AG10803 (cell line): ENCODE measurements at regions not wholly inside any gene's neighbourhood (a gene's known extent, or its start where the extent isn't known, plus 50 kb on each side); places are given as distances from the start of the nearest gene placed in this dataset.
"Not testable (repeated sequence)": the region's sequence is repeated elsewhere in the genome, so short reads cannot be mapped to it uniquely, and the experiment has no call there.

Experiments used
- DNase-seq: peaks from one replicate; pipeline ENCODE4 v3.0.0; 2010; ENCODE audit warnings: low read depth
- H3K4me3 ChIP-seq: 2 replicates; pipeline ENCODE4 v1.5.1; 2011; ENCODE audit warnings: mild to moderate bottlenecking, low read length, control low read depth
- TF ChIP-seq, protein P1 (sequence below): conservative IDR thresholded peaks from 2 replicates; pipeline ENCODE4 v1.5.1; 2011; ENCODE audit warnings: mild to moderate bottlenecking, low read length, control low read depth, inconsistent platforms

DNA sequence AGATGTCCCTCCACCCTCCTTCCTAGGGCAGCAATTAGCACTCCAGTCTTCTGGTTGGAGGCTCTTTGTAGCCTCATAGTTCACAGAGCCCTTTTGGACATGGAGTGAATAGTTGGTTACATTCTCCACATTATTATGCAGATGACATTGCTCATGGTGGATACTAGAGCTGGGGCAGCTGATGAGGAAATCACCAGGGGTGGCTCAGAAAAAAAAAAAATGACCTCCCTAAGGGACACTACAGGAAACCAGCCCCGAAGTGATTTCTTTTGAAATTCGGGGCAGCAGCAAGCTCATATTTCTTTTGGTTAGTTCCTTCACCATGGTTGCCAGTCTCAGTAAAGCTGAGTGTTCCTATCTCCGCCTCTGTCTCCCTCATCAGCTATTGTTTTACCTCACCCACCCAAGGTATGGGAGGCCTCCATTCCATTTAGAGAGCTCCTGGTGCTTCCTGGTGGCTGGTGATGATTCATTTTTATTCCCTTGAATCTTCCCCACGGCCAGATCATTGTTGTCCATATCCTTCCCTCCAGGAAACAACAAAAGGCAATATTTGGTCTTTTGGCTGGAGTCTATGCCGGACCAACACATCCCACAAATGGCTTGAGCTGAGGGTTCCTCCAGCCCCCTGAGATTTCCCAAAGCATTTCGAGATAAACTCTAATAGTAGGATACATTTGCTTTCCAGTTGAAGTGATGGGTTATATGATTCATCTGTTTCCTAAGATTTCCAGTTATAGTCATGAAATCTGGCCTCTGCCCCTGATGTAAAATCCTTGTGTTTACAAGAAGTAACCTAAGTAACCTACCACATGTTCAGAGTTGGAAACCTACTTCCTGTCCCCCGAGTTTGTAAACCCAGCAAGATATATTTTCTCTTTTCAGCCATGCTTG lies 56.2 kb upstream of the NID2 start:
- no peak overlapping the region for H3K4me3 ChIP-seq
- peak; percentile 89 for DNase-seq
- TF ChIP-seq, protein P1, sequence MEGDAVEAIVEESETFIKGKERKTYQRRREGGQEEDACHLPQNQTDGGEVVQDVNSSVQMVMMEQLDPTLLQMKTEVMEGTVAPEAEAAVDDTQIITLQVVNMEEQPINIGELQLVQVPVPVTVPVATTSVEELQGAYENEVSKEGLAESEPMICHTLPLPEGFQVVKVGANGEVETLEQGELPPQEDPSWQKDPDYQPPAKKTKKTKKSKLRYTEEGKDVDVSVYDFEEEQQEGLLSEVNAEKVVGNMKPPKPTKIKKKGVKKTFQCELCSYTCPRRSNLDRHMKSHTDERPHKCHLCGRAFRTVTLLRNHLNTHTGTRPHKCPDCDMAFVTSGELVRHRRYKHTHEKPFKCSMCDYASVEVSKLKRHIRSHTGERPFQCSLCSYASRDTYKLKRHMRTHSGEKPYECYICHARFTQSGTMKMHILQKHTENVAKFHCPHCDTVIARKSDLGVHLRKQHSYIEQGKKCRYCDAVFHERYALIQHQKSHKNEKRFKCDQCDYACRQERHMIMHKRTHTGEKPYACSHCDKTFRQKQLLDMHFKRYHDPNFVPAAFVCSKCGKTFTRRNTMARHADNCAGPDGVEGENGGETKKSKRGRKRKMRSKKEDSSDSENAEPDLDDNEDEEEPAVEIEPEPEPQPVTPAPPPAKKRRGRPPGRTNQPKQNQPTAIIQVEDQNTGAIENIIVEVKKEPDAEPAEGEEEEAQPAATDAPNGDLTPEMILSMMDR, result no peak

DNA sequence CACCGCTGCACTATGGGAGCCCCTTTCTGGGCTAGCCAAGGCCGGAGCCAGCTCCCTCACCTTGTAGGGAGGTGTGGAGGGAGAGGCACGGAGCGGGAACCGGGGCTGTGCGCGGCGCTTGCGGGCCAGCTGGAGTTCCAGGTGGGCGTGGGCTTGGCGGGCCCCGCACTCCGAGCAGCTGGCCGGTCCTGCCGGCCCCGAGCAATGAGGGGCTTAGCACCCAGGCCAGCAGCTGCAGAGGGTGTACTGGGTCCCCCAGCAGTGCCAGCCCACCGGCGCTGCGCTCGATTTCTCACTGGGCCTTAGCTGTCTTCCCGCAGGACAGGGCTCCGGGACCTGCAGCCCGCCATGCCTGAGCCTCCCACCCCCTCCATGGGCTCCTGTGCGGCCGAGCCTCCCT lies 53.3 kb upstream of the NID2 start:
- not testable (repeated sequence) for DNase-seq, H3K4me3 ChIP-seq

DNA sequence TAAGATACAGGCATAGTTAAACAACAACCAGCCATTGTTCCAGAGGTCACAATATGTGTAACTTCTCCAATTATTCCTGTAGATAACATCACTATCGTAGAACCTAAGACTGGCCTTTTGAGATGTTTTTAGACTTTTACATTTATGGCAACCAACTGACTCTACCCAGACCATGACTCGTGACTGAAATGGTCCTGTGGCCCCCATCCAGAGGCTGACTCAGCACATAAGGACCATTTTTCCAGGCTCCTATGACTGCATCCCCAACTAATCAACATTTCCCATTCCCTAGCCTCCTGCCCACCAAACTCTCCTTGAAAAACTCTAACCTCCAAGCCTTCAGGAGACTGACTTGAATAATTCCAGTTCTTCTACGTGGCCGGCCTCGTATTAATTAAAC lies 52.6 kb upstream of the NID2 start:
- DNase-seq, result no peak
- no peak overlapping the region for H3K4me3 ChIP-seq
- TF ChIP-seq, protein P1, result no peak

DNA sequence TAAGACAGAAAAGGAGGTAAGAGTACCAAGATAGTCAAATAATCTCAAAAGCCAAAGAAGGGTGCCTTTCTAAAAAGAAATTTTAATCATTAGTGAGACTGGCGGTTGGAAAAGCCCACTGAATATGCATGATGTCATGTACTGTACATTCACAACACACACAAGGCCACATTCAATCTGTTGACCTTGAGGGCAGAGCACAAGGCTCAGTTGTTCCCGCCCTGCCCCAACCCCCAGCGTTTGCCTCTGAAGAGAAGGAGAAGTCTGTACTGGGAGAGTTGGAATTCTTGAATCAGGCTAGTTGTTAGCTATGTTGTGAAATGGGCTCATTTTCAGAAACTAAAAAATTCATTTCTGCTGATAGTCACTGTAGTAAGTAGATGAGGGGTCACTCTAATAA lies 50.2 kb upstream of the NID2 start:
- DNase-seq, result no peak
- H3K4me3 ChIP-seq, result no peak overlapping the region
- TF ChIP-seq, protein P1, result no peak
